ENCODE measurements at regions not wholly inside any gene's neighbourhood (a gene's known extent, or its start where the extent isn't known, plus 50 kb on each side); places are given as distances from the start of the nearest gene placed in this dataset.

DNA sequence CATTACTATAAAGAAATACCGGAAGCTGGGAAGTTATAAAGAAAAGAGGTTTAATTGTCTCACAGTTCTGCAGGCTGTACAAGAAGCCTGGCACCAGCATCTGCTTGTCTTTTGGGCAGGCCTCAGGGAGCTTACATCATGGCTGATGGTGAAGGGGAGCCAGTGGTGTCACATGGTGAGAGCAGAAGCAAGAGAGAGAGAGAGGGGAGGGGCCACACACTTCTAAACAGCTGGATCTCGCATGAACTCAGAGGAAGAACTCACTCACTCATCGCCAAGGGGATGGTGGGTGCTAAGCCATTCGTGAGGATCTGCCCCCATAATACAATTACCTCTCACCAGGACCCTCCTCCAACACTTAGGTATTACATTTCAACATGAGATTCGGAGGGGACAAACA lies 51.8 kb upstream of the ANKRD34C start:
- TF ChIP-seq POLR2AphosphoS5 (IDR thresholded peaks at IDR 0.05) (no peak), POLR2A (IDR thresholded peaks at IDR 0.05) (no peak), CTCF (IDR thresholded peaks at IDR 0.05 in 8 of 11, conservative IDR thresholded peaks at IDR 0.05 in 3 of 11) (no peak)
- whole genome bisulfite sequencing, 5 donors: 73 to 81% (median 77%) methylated on average over 5 of the region's 5 CpGs
- intact Hi-C loops (cut with DNase I; ENCODE audit: low total_unique reads): no loop called here
- H3K27me3 ChIP-seq (replicated peaks in 1 of 7): peaks cover 0 to 34% (median 0%) of the 10 kb centered on the region in 7 donors
- H3K4me3 ChIP-seq: no peak overlapping the region
- no peaks in the 10 kb centered on the region for H3K4me1 ChIP-seq
- H3K9me3 ChIP-seq: peaks cover 0 to 43% (median 37%) of the 10 kb centered on the region in 8 donors
- no peak for DNase-seq
- no peaks in the 10 kb centered on the region for H3K36me3 ChIP-seq
- H3K27ac ChIP-seq: no peak overlapping the region

DNA sequence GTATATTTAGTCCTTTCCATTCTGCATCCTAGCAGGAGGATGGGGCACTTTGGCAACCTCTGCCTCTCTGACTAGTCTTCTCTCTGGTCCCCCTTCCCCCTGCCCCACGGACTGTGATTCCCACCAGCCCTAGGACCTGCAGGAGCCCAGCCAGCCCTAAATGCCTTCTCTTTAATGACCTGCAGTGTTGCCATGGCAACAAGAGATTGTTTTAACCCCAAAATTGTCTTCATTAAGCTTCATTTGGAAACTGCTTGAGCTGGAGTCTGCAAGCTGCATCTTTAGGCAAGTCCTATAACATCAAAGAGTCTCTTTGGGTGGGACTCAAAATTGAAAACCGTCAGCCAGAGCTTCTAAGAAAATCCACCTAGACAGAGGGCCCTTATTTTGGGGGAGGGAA lies 59.7 kb upstream of the ANKRD34C start:
- Histone ChIP-seq H3K27me3 (replicated peaks in 1 of 7) (peaks cover 0 to 62% (median 5%) of the 10 kb centered on the region in 7 donors), H3K4me1 (no peaks in the 10 kb centered on the region), H3K4me3 (no peak overlapping the region), H3K9me3 (peaks cover 0 to 14% (median 5%) of the 10 kb centered on the region in 8 donors), H3K36me3 (no peaks in the 10 kb centered on the region), H3K27ac (no peak overlapping the region)
- 22 to 53% (median 43%) methylated on average over 2 of the region's 2 CpGs for WGBS, 5 donors
- intact Hi-C loops (cut with DNase I; ENCODE audit: low total_unique reads): no loop called here
- no peak for TF ChIP-seq POLR2AphosphoS5 (IDR thresholded peaks at IDR 0.05)
- no peak for TF ChIP-seq CTCF (IDR thresholded peaks at IDR 0.05 in 8 of 11, conservative IDR thresholded peaks at IDR 0.05 in 3 of 11)
- TF ChIP-seq POLR2A (IDR thresholded peaks at IDR 0.05): no peak
- no peak for DNase-seq

- TF ChIP-seq CTCF (IDR thresholded peaks at IDR 0.05 in 8 of 11, conservative IDR thresholded peaks at IDR 0.05 in 3 of 11) (no peak), POLR2A (IDR thresholded peaks at IDR 0.05) (no peak), POLR2AphosphoS5 (IDR thresholded peaks at IDR 0.05) (no peak)
- intact Hi-C loops (cut with DNase I; ENCODE audit: low total_unique reads): no loop called here
- H3K27me3 ChIP-seq (replicated peaks in 1 of 7): peaks cover 0 to 65% (median 2%) of the 10 kb centered on the region in 7 donors
- H3K9me3 ChIP-seq: peaks cover 0 to 14% (median 10%) of the 10 kb centered on the region in 8 donors
- H3K36me3 ChIP-seq: no peaks in the 10 kb centered on the region
- no peak for DNase-seq
- H3K4me1 ChIP-seq: no peaks in the 10 kb centered on the region
- H3K27ac ChIP-seq: no peak overlapping the region
- WGBS, 5 donors: 31 to 65% (median 46%) methylated on average over 2 of the region's 2 CpGs
- no peak overlapping the region for H3K4me3 ChIP-seq
These were observed 60.8 kb upstream of the ANKRD34C start for GRCh38 chr15:79221696-79222095.

DNA sequence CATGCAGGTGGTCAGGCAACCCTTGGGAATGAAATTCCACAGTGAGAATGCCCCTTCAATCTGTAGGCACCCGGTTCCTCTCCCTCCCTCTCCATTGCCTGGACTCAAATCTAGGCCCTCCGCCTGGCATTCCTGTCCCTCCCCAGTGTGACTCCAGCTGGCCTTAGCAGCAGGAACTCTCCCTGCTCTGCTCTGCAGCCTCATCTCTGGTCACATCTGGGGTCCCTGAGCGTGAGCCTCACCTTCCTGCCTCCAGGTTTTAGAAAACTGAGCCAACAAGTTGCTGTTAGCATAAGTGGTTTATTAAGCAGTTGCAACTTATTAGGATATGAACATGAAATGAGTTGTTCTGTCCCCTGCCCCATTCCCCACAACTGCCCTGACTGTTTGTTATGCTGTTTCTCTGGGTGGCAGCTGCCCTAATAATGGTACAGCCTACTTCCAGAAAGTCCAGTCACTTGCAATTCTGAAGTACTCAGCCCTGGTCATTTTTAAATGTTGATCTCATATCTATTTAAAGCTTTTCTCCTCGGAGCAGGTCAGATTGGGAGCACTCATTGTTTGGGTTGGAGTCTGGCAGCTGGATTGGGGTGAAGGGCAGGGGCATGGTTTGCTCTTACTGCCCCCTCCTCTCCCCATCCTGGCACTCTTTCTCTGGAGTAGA lies 63.0 kb upstream of the ANKRD34C start:
- Histone ChIP-seq H3K4me3 (no peak overlapping the region), H3K27ac (no peak overlapping the region), H3K27me3 (replicated peaks in 1 of 7) (peaks cover 0 to 64% (median 0%) of the 10 kb centered on the region in 7 donors), H3K9me3 (peaks cover 0 to 14% (median 10%) of the 10 kb centered on the region in 8 donors), H3K36me3 (no peaks in the 10 kb centered on the region), H3K4me1 (no peaks in the 10 kb centered on the region)
- TF ChIP-seq POLR2A (IDR thresholded peaks at IDR 0.05): no peak
- TF ChIP-seq POLR2AphosphoS5 (IDR thresholded peaks at IDR 0.05): no peak
- TF ChIP-seq CTCF (IDR thresholded peaks at IDR 0.05 in 8 of 11, conservative IDR thresholded peaks at IDR 0.05 in 3 of 11): no peak
- WGBS, 5 donors: 59 to 71% (median 68%) methylated on average over 4 of the region's 4 CpGs
- intact Hi-C loops (cut with DNase I; ENCODE audit: low total_unique reads): no loop called here
- DNase-seq: no peak
